ENCODE measurements at regions not wholly inside any gene's neighbourhood (a gene's known extent, or its start where the extent isn't known, plus 50 kb on each side); places are given as distances from the start of the nearest gene placed in this dataset.

GRCh38 chr6:133682506-133683307, 206.2 kb upstream of the TCF21 start:
- in situ Hi-C loops (cut with HindIII; ENCODE audit: low sequenced_read_pairs): no loop called here
- DNase-seq (ENCODE audit: low spot score): no peak

DNA sequence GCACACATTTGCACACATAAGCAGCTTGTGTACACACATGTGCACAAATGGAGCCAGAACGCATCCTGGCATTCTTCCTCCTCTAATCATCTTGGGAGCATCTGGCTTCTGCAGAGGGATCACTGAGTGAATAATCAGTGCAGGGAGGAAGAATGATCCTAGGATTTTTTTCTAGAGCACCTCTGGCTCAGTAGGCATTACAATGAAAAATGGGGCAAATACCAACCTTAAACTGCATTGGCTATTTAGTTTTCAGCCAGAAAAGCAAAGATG, 205.7 kb upstream of the TCF21 start:
- no peak for DNase-seq (ENCODE audit: low spot score)
- in situ Hi-C loops (cut with HindIII; ENCODE audit: low sequenced_read_pairs): no loop called here

DNA sequence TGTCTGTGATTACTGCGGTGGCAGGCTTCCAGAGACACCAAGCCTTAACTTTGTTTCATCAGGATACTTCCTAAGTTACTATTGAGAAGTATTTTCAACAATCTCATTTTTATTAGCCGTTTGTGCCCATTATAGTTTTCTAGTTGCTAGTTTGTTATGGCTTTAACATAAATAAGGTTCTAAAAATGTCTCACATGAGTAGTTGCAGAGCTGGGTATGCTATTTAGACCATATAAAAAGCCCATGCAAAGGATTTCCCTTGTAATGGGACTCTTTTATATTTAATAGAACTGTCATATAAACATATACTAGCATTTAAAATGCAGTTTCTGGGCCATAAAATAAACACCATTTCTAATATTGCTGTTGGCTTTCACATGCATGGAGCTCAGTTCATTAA, 205.3 kb upstream of the TCF21 start:
- DNase-seq (ENCODE audit: low spot score): no peak
- in situ Hi-C loops (cut with HindIII; ENCODE audit: low sequenced_read_pairs): no loop called here

GRCh38 chr6:133688705-133689492, 200.0 kb upstream of the TCF21 start:
- no peak for DNase-seq (ENCODE audit: low spot score)
- in situ Hi-C loops (cut with HindIII; ENCODE audit: low sequenced_read_pairs): no loop called here

DNA sequence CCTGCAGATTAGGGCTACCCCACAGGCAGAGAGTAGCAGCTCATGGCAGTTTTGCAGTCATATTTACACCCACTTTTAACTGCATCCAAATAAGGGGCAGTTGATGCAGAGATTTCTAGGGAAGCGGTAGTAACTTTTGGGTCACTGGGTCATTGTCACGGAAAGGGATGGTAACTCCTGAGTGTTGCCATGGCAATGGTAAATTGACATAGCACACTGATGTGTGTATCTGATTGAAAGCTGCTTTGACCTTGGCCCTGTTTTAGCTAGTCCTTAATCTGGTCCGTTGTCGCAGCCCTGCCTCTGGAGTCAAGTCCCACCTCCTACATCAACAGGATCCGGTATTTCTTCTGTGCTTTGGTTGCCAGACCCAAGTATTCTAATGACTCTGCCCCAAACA, 199.1 kb upstream of the TCF21 start:
- in situ Hi-C loops (cut with HindIII; ENCODE audit: low sequenced_read_pairs): no loop called here
- no peak for DNase-seq (ENCODE audit: low spot score)

- in situ Hi-C loops (cut with HindIII; ENCODE audit: low sequenced_read_pairs): no loop called here
- DNase-seq (ENCODE audit: low spot score): no peak
These were observed 195.3 kb upstream of the TCF21 start for GRCh38 chr6:133693565-133693964.

DNA sequence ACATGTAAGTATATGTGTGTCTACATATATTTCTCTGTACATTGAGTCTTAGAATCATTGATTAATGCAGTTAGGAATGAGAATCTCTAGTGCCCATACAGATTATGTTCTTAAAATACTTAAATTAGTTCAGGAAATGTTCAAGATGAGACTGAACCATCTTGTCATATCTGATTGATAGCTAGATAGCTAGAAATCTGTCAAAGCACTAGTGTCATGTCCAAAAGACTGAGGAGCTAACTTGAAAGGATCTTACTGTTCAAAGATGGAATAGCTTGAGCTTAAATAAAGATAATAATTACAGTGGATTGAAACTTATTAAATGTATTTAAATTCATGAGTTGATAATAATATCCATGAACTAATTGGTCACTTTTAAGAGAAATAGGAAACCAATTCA, 191.7 kb upstream of the TCF21 start:
- DNase-seq (ENCODE audit: low spot score): no peak
- in situ Hi-C loops (cut with HindIII; ENCODE audit: low sequenced_read_pairs): no loop called here

DNA sequence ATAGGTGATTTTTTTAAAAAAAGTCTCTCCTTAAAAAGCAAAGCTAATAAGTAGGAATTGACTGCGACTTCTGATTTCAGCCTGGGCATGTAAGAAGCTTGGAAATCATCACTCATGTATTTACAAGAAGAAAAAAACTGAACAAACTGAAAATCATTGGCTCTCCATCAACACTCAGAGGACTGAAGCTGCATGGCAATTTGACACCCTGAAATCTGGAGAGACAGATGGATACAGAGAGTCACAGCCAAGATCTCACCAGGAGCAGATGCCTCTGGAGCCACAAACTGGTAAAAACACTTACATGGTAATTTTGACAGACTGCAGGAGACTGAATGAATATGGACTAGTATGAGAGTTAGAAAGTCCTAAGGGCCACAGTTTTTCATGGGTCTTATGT, 191.2 kb upstream of the TCF21 start:
- peak; percentile 99 for DNase-seq (ENCODE audit: low spot score)
- in situ Hi-C loops (cut with HindIII; ENCODE audit: low sequenced_read_pairs): no loop called here

- in situ Hi-C loops (cut with HindIII; ENCODE audit: low sequenced_read_pairs): no loop called here
- DNase-seq (ENCODE audit: low spot score): no peak
These were observed 190.6 kb upstream of the TCF21 start for GRCh38 chr6:133698272-133698671.

GRCh38 chr6:133699741-133700385, 189.1 kb upstream of the TCF21 start:
- DNase-seq (ENCODE audit: low spot score): peak; percentile 38
- in situ Hi-C loops (cut with HindIII; ENCODE audit: low sequenced_read_pairs): no loop called here

DNA sequence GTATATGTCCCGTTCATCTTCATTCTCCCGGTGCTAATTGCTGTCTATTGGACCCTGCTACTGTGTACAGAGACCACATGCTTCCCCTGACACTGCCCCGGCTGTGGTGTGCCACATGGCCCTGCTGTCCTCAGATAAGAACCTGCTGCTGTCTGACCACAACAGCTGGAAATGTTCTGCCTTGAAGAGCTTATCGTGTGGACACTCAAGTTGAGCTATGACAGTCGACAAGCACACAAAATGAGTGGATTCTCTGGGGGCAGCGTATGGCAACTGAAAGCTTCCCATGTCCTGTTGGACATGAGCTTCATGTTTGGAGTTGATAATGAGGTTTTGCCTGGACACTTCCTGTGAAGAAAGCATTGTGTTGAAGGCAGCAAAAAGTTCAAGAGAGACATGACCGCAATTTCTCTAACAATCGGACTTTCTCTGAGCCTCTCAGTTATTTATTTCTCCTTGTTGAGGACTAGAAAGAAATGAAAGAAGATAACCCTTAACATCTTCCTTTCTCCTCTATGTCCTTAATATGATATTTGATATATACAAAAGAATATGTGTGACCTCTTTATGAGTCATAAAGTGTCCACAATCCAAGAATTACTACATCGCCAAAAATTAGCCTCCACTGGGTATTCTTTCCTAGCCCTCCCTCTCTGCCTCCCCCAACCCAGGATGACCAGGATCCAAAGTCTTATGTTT, 187.1 kb upstream of the TCF21 start:
- DNase-seq (ENCODE audit: low spot score): no peak
- in situ Hi-C loops (cut with HindIII; ENCODE audit: low sequenced_read_pairs): no loop called here

GRCh38 chr6:133704371-133704770, 184.5 kb upstream of the TCF21 start:
- no peak for DNase-seq (ENCODE audit: low spot score)
- in situ Hi-C loops (cut with HindIII; ENCODE audit: low sequenced_read_pairs): no loop called here

DNA sequence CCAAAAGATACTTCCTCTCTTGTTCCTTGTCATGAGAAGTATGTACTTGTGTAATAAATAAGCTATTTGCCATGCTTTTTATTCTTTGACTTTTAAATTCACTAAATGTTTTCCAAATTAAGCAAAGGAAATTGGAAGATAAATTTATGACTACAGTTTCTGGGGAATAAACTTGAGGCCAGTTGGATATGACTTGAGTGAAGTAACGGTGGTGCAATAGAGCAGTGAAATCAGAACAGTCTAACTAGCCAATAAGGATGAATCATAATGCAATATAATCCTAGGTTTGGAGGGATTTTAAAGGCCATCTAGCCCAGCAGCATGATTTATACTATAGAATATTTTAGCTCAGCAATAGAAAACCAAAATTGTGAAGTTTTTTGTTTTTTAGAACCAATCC, 183.8 kb upstream of the TCF21 start:
- no peak for DNase-seq (ENCODE audit: low spot score)
- in situ Hi-C loops (cut with HindIII; ENCODE audit: low sequenced_read_pairs): no loop called here

GRCh38 chr6:133705731-133706130, 183.2 kb upstream of the TCF21 start:
- DNase-seq (ENCODE audit: low spot score): no peak
- in situ Hi-C loops (cut with HindIII; ENCODE audit: low sequenced_read_pairs): no loop called here

DNA sequence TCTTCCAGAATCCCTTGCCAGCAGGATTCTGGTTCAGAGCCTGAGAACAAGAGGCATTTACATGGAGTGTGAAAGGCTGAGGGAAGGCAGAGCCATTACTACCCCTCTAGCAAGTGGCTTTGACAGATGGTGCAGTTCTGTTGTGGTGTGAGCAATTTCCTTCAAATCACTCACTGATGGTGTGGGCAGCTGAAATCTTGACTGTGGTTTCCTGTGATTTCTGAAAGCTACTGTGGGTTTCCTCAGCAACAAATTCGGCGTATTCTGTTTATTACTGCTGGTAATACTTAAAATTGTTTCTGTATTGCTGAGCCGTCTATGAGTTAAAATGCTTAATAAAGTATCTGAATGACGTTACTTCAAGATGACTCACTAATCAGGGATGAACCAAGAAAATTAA, 181.5 kb upstream of the TCF21 start:
- peak; percentile 99 for DNase-seq (ENCODE audit: low spot score)
- in situ Hi-C loops (cut with HindIII; ENCODE audit: low sequenced_read_pairs): no loop called here

- DNase-seq (ENCODE audit: low spot score): no peak
- in situ Hi-C loops (cut with HindIII; ENCODE audit: low sequenced_read_pairs): no loop called here
These were observed 178.1 kb upstream of the TCF21 start for GRCh38 chr6:133710826-133711225.

- in situ Hi-C loops (cut with HindIII; ENCODE audit: low sequenced_read_pairs): no loop called here
- no peak for DNase-seq (ENCODE audit: low spot score)
These were observed 173.6 kb upstream of the TCF21 start for GRCh38 chr6:133715270-133715669.

- DNase-seq (ENCODE audit: low spot score): no peak
- in situ Hi-C loops (cut with HindIII; ENCODE audit: low sequenced_read_pairs): no loop called here
These were observed 164.2 kb upstream of the TCF21 start for GRCh38 chr6:133724726-133725125.

GRCh38 chr6:133726188-133726587, 162.7 kb upstream of the TCF21 start:
- DNase-seq (ENCODE audit: low spot score): no peak
- in situ Hi-C loops (cut with HindIII; ENCODE audit: low sequenced_read_pairs): no loop called here

DNA sequence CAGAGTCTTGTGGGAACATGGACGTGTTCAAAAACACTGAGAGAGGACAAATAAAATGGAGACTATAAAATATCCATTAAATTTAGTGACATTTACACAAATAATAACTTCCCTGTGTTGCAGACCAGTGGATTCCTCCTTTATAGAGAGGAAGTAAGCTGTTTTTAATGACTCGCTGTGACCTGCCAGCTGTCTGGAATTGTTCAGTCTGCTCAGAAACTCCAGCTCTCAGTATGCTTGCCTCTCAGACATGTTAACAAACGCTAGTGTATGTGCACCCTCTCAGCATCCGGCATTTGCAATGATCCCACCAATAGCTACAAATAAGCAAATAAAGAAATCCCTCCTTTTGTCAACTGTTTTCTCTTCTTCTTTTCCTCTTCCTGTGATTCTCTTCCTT, 158.0 kb upstream of the TCF21 start:
- DNase-seq (ENCODE audit: low spot score): no peak
- in situ Hi-C loops (cut with HindIII; ENCODE audit: low sequenced_read_pairs): no loop called here

Data from G401 (cell line).